GM23338 (cell line): ENCODE measurements at regions not wholly inside any gene's neighbourhood (a gene's known extent, or its start where the extent isn't known, plus 50 kb on each side); places are given as distances from the start of the nearest gene placed in this dataset.

Experiments
- CREB1 ChIP-seq: fragments of 250-450 bp; sonication (Bioruptor Pico); IDR thresholded peaks from 2 replicates; pipeline ENCODE4 v1.5.0; 2020; ENCODE audit warnings: low read depth, mild to moderate bottlenecking, moderate library complexity
- CTCF ChIP-seq, 2 experiments: fragments of 200-600 bp in 1 of 2; sonication (generic) in 1 of 2; conservative IDR thresholded peaks; 2 replicates each; pipeline versions ENCODE4 v1.5.1 to v1.6.1; 2016 to 2017; ENCODE audit warnings: antibody characterized with exemption in 2 of 2, low read depth in 2 of 2, mild to moderate bottlenecking in 2 of 2, moderate library complexity in 1 of 2
- ETS1 ChIP-seq: IDR thresholded peaks from 2 replicates; pipeline ENCODE4 v1.6.1; 2016; ENCODE audit warnings: antibody characterized with exemption
- EZH2 ChIP-seq: fragments of 200-600 bp; sonication (generic); IDR thresholded peaks from one replicate; pipeline ENCODE4 v1.8.0; 2017; ENCODE audit warnings: antibody characterized with exemption, mild to moderate bottlenecking, low read depth; ENCODE audit not compliant: unreplicated experiment
- EZH2phosphoT487 ChIP-seq: fragments of 200-600 bp; sonication (generic); IDR thresholded peaks from one replicate; pipeline ENCODE4 v1.8.1; 2018; ENCODE audit warnings: antibody characterized with exemption; ENCODE audit not compliant: unreplicated experiment
- JUNB ChIP-seq: IDR thresholded peaks from one replicate; pipeline ENCODE4 v1.6.1; 2016; ENCODE audit warnings: antibody characterized with exemption; ENCODE audit not compliant: unreplicated experiment
- NANOG ChIP-seq: IDR thresholded peaks from 2 replicates; pipeline ENCODE4 v1.6.1; 2016; ENCODE audit warnings: antibody characterized with exemption, borderline replicate concordance
- POLR2AphosphoS5 ChIP-seq: IDR thresholded peaks from 2 replicates; pipeline ENCODE4 v1.6.1; 2016; ENCODE audit warnings: antibody characterized with exemption, low read depth
- REST ChIP-seq: IDR thresholded peaks from one replicate; pipeline ENCODE4 v1.6.1; 2018; ENCODE audit warnings: antibody characterized with exemption; ENCODE audit not compliant: unreplicated experiment
- ZNF331 ChIP-seq: fragments of 250-450 bp; sonication (Bioruptor Pico); IDR thresholded peaks from 2 replicates; pipeline ENCODE4 v1.5.0; 2020; ENCODE audit warnings: low read depth, mild to moderate bottlenecking, moderate library complexity

GRCh38 chr1:185600641-185601040 lies 133.6 kb upstream of the HMCN1 start:
- no peak for TF ChIP-seq CTCF (conservative IDR thresholded peaks at IDR 0.05; ENCODE audit: low read depth in 2 of 2)
- no peak for TF ChIP-seq REST
- TF ChIP-seq EZH2 = no peak
- no peak for TF ChIP-seq CREB1
- TF ChIP-seq POLR2AphosphoS5 = no peak
- no peak for TF ChIP-seq ZNF331 (CRISPR knock-in tag)
- no peak for TF ChIP-seq EZH2phosphoT487
- no peak for TF ChIP-seq JUNB
- TF ChIP-seq ETS1 = no peak
- TF ChIP-seq NANOG = no peak
